GM19452 (cell line): ENCODE measurements at regions not wholly inside any gene's neighbourhood (a gene's known extent, or its start where the extent isn't known, plus 50 kb on each side); places are given as distances from the start of the nearest gene placed in this dataset.
"Not testable (repeated sequence)": the region's sequence is repeated elsewhere in the genome, so short reads cannot be mapped to it uniquely, and the experiment has no call there.

ENCODE experiments used
- ATAC-seq: cut with Tn5 transposase; IDR thresholded peaks from one replicate; pipeline ENCODE4 v1.9.1; 2021; ENCODE audit not compliant: unreplicated experiment

- no peak for ATAC-seq
These were observed 361.2 kb downstream of the ATP23 start for GRCh38 chr12:58302487-58303011.

- no peak for ATAC-seq
These were observed 365.1 kb downstream of the ATP23 start for GRCh38 chr12:58306266-58307000.

GRCh38 chr12:58309806-58310205 lies 368.4 kb downstream of the ATP23 start:
- ATAC-seq = no peak

- ATAC-seq = no peak
These were observed 369.0 kb downstream of the ATP23 start for GRCh38 chr12:58310368-58310767.

- no peak for ATAC-seq
These were observed 369.6 kb downstream of the ATP23 start for GRCh38 chr12:58310809-58311622.

- ATAC-seq = no peak
These were observed 371.9 kb downstream of the ATP23 start for GRCh38 chr12:58313091-58313855.

- no peak for ATAC-seq
These were observed 373.2 kb downstream of the ATP23 start for GRCh38 chr12:58314610-58315009.

- ATAC-seq = no peak
These were observed 375.6 kb downstream of the ATP23 start for GRCh38 chr12:58316926-58317325.

- ATAC-seq = no peak
These were observed 380.0 kb downstream of the ATP23 start for GRCh38 chr12:58321414-58321813.

GRCh38 chr12:58323676-58324075 lies 382.3 kb downstream of the ATP23 start:
- no peak for ATAC-seq

GRCh38 chr12:58325561-58325960 lies 384.2 kb downstream of the ATP23 start:
- ATAC-seq = no peak

- no peak for ATAC-seq
These were observed 385.2 kb downstream of the ATP23 start for GRCh38 chr12:58326534-58326933.

GRCh38 chr12:58336581-58337242 lies 395.3 kb downstream of the ATP23 start:
- not testable (repeated sequence) for ATAC-seq

- not testable (repeated sequence) for ATAC-seq
These were observed 396.2 kb downstream of the ATP23 start for GRCh38 chr12:58337539-58337938.

- ATAC-seq = no peak
These were observed 400.4 kb downstream of the ATP23 start for GRCh38 chr12:58341791-58342190.

GRCh38 chr12:58342736-58343135 lies 401.4 kb downstream of the ATP23 start:
- ATAC-seq = no peak

- ATAC-seq = no peak
These were observed 404.8 kb downstream of the ATP23 start for GRCh38 chr12:58346032-58346632.

- no peak for ATAC-seq
These were observed 405.8 kb downstream of the ATP23 start for GRCh38 chr12:58347188-58347587.

GRCh38 chr12:58347691-58348090 lies 406.3 kb downstream of the ATP23 start:
- no peak for ATAC-seq

- ATAC-seq = no peak
These were observed 407.8 kb downstream of the ATP23 start for GRCh38 chr12:58349161-58349560.
